SK-N-SH treated with all-trans-retinoic acid at 6 μM for 48 hours (cell line): ENCODE measurements at regions not wholly inside any gene's neighbourhood (a gene's known extent, or its start where the extent isn't known, plus 50 kb on each side); places are given as distances from the start of the nearest gene placed in this dataset.

ENCODE experiments used
- ATAC-seq: fragments of 200-7000 bp; cut with Tn5 transposase; 3 replicates; pipeline ENCODE4 v1.9.1; 2020; ENCODE audit warnings: mild to moderate bottlenecking, moderate library complexity
- ARNTL ChIP-seq: fragments of 450-650 bp; formaldehyde crosslinking; IDR thresholded peaks from 2 replicates; pipeline ENCODE4 v1.5.0; 2020; ENCODE audit warnings: low read depth, mild to moderate bottlenecking, moderate library complexity, borderline replicate concordance
- BACH2 ChIP-seq: fragments of 250-450 bp; sonication (Bioruptor Pico); IDR thresholded peaks from 2 replicates; pipeline ENCODE4 v1.9.0; 2021; ENCODE audit warnings: mild to moderate bottlenecking, borderline replicate concordance
- CSDC2 ChIP-seq: fragments of 250-450 bp; sonication (Bioruptor Pico); IDR thresholded peaks from 2 replicates; pipeline ENCODE4 v1.5.0; 2020; ENCODE audit warnings: mild to moderate bottlenecking, moderate library complexity
- ESRRG ChIP-seq: fragments of 250-450 bp; sonication (Bioruptor Pico); IDR thresholded peaks from 2 replicates; pipeline ENCODE4 v1.6.1; 2021; ENCODE audit warnings: mild to moderate bottlenecking
- GLIS3 ChIP-seq: fragments of 250-450 bp; sonication (Bioruptor Pico); IDR thresholded peaks from 2 replicates; pipeline ENCODE4 v1.5.0; 2020; ENCODE audit warnings: mild to moderate bottlenecking, moderate library complexity
- ISL1 ChIP-seq: fragments of 250-450 bp; sonication (Bioruptor Pico); IDR thresholded peaks from 2 replicates; pipeline ENCODE4 v2.1.2; 2022; ENCODE audit warnings: mild to moderate bottlenecking, moderate library complexity
- OSR1 ChIP-seq: fragments of 250-450 bp; sonication (Bioruptor Pico); IDR thresholded peaks from 2 replicates; pipeline ENCODE4 v1.8.0; 2022; ENCODE audit warnings: moderate library complexity, mild to moderate bottlenecking, inconsistent platforms
- PPARA ChIP-seq: fragments of 250-450 bp; sonication (Bioruptor Pico); IDR thresholded peaks from 2 replicates; pipeline ENCODE4 v1.5.0; 2020; ENCODE audit warnings: mild to moderate bottlenecking, borderline replicate concordance
- RARB ChIP-seq: fragments of 250-450 bp; sonication (Bioruptor Pico); IDR thresholded peaks from 2 replicates; pipeline ENCODE4 v1.8.0; 2021; ENCODE audit warnings: mild to moderate bottlenecking, moderate library complexity
- SNAI2 ChIP-seq: fragments of 250-450 bp; sonication (Bioruptor Pico); IDR thresholded peaks from 2 replicates; pipeline ENCODE4 v1.5.0; 2020; ENCODE audit warnings: mild to moderate bottlenecking, moderate library complexity
- TCF4 ChIP-seq: fragments of 250-450 bp; sonication (Bioruptor Pico); IDR thresholded peaks from 2 replicates; pipeline ENCODE4 v1.8.0; 2021; ENCODE audit warnings: mild to moderate bottlenecking, moderate library complexity, borderline replicate concordance
- TOX ChIP-seq: fragments of 250-450 bp; sonication (Bioruptor Pico); IDR thresholded peaks from 2 replicates; pipeline ENCODE4 v1.8.0; 2021; ENCODE audit warnings: mild to moderate bottlenecking, moderate library complexity, borderline replicate concordance
- ZC3H10 ChIP-seq: fragments of 250-450 bp; sonication (Bioruptor Pico); IDR thresholded peaks from 2 replicates; pipeline ENCODE4 v1.5.1; 2021; ENCODE audit warnings: mild to moderate bottlenecking, moderate library complexity
- ZFP3 ChIP-seq: fragments of 250-450 bp; sonication (Bioruptor Pico); IDR thresholded peaks from 2 replicates; pipeline ENCODE4 v1.5.0; 2020; ENCODE audit warnings: mild to moderate bottlenecking, moderate library complexity
- ZFP30 ChIP-seq: fragments of 450-650 bp; formaldehyde crosslinking; IDR thresholded peaks from 2 replicates; pipeline ENCODE4 v1.5.0; 2022; ENCODE audit warnings: mild to moderate bottlenecking, moderate library complexity
- ZNF565 ChIP-seq: fragments of 450-650 bp; formaldehyde crosslinking; conservative IDR thresholded peaks from 2 replicates; pipeline ENCODE4 v1.5.0; 2020; ENCODE audit warnings: low read depth, mild to moderate bottlenecking, moderate library complexity
- ZNF70 ChIP-seq: fragments of 450-650 bp; formaldehyde crosslinking; IDR thresholded peaks from 2 replicates; pipeline ENCODE4 v1.5.0; 2020; ENCODE audit warnings: mild to moderate bottlenecking, moderate library complexity
- ZNF8 ChIP-seq: fragments of 450-650 bp; formaldehyde crosslinking; IDR thresholded peaks from 2 replicates; pipeline ENCODE4 v1.5.0; 2020; ENCODE audit warnings: mild to moderate bottlenecking, moderate library complexity
- TF ChIP-seq, protein P1 (sequence below): fragments of 250-450 bp; sonication (Bioruptor Pico); IDR thresholded peaks from 2 replicates; pipeline ENCODE4 v1.8.0; 2021; ENCODE audit warnings: low read depth, mild to moderate bottlenecking, moderate library complexity, borderline replicate concordance
- TF ChIP-seq, protein P2 (sequence below): fragments of 250-450 bp; sonication (Bioruptor Pico); IDR thresholded peaks from 2 replicates; pipeline ENCODE4 v1.8.0; 2020; ENCODE audit warnings: mild to moderate bottlenecking, moderate library complexity, borderline replicate concordance
- TF ChIP-seq, protein P3 (sequence below): fragments of 250-450 bp; sonication (Bioruptor Pico); IDR thresholded peaks from 2 replicates; pipeline ENCODE4 v1.5.0; 2020; ENCODE audit warnings: mild to moderate bottlenecking, moderate library complexity
- TF ChIP-seq, protein P4 (sequence below): fragments of 250-450 bp; sonication (Bioruptor Pico); IDR thresholded peaks from 2 replicates; pipeline ENCODE4 v1.5.1; 2021; ENCODE audit warnings: mild to moderate bottlenecking, moderate library complexity
- TF ChIP-seq, protein P5 (sequence below): fragments of 250-450 bp; sonication (Bioruptor Pico); IDR thresholded peaks from 2 replicates; pipeline ENCODE4 v1.5.1; 2020; ENCODE audit warnings: low read depth, mild to moderate bottlenecking, moderate library complexity

DNA sequence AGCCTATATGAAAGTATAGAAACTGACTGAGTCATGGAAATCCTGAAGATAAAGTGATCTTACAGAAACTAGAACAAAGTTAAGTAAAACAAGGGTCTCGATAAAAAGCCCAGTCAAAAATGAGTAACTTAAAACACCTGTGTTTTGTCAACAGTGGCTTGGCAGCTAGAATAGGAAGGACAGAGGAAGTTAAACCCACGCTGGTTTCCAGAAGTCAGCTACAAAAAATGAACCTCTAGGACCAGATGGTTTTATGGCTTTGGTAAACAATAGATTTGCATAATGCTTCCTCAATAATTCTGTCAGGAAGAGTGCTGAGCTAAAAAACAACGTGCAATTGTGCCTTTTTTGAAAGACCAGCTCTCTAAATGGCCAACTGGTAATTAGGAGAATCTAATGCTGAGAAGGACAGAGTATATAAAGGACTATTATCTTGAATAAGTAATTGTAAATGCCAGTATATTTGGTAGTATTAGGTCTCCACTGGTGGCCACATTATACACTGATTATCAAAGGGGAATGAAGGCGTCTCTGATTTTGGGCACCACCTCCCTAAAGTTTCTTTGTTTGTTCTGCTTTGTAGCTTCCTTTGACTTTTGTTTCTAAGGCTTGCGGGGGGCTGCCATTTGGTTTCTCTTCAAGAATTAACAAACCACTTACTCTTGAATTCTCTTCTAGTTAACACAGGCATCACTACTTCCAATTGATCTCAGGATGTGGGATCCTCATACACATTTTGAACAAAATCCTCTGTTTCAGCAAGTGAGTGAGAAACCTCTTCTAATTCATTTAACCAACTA, 72.2 kb upstream of the PPP3CA start:
- ATAC-seq = no peak
- TF ChIP-seq ZNF565 (CRISPR knock-in tag) (no peak), ESRRG (no peak), PPARA (CRISPR knock-in tag) (no peak), ARNTL (CRISPR knock-in tag) (no peak), ZNF8 (CRISPR knock-in tag) (no peak), OSR1 (CRISPR knock-in tag) (no peak), BACH2 (CRISPR knock-in tag) (no peak), ISL1 (CRISPR knock-in tag) (no peak), TCF4 (no peak), CSDC2 (CRISPR knock-in tag) (no peak), RARB (CRISPR knock-in tag) (no peak), TOX (CRISPR knock-in tag) (no peak), SNAI2 (no peak), ZFP3 (CRISPR knock-in tag) (no peak), ZNF70 (no peak)
- TF ChIP-seq, protein P1, sequence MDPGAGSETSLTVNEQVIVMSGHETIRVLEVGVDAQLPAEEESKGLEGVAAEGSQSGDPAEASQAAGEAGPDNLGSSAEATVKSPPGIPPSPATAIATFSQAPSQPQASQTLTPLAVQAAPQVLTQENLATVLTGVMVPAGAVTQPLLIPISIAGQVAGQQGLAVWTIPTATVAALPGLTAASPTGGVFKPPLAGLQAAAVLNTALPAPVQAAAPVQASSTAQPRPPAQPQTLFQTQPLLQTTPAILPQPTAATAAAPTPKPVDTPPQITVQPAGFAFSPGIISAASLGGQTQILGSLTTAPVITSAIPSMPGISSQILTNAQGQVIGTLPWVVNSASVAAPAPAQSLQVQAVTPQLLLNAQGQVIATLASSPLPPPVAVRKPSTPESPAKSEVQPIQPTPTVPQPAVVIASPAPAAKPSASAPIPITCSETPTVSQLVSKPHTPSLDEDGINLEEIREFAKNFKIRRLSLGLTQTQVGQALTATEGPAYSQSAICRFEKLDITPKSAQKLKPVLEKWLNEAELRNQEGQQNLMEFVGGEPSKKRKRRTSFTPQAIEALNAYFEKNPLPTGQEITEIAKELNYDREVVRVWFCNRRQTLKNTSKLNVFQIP (CRISPR knock-in tag) = no peak

DNA sequence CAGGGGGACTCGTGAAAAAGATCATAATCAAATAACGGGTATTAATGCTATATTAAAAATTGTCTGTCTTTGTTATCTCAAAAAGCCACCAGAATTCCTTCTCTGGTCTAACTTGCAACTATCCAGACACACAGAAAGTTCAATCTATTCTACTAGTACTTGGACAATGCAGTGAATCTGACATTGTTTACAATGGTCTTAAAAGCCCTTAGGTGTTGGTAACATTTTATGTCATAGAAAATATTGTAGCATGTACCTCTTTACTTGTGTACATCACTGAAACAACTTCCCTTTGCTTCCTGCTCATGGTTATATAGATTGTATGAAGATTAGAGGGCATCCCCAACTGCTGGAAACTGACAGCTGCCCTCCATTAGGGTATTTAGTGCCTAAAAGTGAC, 71.1 kb upstream of the PPP3CA start:
- no peak for ATAC-seq
- TF ChIP-seq, protein P2, sequence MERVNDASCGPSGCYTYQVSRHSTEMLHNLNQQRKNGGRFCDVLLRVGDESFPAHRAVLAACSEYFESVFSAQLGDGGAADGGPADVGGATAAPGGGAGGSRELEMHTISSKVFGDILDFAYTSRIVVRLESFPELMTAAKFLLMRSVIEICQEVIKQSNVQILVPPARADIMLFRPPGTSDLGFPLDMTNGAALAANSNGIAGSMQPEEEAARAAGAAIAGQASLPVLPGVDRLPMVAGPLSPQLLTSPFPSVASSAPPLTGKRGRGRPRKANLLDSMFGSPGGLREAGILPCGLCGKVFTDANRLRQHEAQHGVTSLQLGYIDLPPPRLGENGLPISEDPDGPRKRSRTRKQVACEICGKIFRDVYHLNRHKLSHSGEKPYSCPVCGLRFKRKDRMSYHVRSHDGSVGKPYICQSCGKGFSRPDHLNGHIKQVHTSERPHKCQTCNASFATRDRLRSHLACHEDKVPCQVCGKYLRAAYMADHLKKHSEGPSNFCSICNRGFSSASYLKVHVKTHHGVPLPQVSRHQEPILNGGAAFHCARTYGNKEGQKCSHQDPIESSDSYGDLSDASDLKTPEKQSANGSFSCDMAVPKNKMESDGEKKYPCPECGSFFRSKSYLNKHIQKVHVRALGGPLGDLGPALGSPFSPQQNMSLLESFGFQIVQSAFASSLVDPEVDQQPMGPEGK (CRISPR knock-in tag) = no peak
- TF ChIP-seq, protein P3, sequence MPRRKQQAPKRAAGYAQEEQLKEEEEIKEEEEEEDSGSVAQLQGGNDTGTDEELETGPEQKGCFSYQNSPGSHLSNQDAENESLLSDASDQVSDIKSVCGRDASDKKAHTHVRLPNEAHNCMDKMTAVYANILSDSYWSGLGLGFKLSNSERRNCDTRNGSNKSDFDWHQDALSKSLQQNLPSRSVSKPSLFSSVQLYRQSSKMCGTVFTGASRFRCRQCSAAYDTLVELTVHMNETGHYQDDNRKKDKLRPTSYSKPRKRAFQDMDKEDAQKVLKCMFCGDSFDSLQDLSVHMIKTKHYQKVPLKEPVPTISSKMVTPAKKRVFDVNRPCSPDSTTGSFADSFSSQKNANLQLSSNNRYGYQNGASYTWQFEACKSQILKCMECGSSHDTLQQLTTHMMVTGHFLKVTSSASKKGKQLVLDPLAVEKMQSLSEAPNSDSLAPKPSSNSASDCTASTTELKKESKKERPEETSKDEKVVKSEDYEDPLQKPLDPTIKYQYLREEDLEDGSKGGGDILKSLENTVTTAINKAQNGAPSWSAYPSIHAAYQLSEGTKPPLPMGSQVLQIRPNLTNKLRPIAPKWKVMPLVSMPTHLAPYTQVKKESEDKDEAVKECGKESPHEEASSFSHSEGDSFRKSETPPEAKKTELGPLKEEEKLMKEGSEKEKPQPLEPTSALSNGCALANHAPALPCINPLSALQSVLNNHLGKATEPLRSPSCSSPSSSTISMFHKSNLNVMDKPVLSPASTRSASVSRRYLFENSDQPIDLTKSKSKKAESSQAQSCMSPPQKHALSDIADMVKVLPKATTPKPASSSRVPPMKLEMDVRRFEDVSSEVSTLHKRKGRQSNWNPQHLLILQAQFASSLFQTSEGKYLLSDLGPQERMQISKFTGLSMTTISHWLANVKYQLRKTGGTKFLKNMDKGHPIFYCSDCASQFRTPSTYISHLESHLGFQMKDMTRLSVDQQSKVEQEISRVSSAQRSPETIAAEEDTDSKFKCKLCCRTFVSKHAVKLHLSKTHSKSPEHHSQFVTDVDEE = no peak
- TF ChIP-seq RARB (CRISPR knock-in tag) (no peak), TCF4 (no peak), GLIS3 (CRISPR knock-in tag) (no peak), ZC3H10 (CRISPR knock-in tag) (no peak), ISL1 (CRISPR knock-in tag) (no peak), ESRRG (no peak)
- TF ChIP-seq, protein P4, sequence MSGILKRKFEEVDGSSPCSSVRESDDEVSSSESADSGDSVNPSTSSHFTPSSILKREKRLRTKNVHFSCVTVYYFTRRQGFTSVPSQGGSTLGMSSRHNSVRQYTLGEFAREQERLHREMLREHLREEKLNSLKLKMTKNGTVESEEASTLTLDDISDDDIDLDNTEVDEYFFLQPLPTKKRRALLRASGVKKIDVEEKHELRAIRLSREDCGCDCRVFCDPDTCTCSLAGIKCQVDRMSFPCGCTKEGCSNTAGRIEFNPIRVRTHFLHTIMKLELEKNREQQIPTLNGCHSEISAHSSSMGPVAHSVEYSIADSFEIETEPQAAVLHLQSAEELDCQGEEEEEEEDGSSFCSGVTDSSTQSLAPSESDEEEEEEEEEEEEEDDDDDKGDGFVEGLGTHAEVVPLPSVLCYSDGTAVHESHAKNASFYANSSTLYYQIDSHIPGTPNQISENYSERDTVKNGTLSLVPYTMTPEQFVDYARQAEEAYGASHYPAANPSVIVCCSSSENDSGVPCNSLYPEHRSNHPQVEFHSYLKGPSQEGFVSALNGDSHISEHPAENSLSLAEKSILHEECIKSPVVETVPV (CRISPR knock-in tag) = no peak

DNA sequence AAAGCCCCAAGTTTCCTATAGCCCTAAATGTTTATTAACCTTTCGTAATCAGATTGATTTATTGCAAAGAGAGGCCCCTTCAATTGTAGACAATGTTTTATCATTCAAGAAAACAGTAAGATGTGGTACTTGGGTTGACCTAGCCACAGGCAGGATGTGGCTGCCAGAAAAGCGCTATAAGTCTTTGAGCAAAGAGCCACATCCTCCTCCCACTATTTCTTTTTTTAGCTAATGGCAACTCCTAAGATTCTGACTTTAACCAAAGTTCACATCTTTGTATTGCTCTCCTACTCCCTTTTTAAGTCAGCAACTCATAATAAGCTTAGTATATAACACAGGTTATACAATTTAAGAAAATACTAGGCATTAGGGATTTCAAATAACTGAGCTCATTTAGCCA, 70.7 kb upstream of the PPP3CA start:
- ATAC-seq = no peak
- TF ChIP-seq, protein P1 (CRISPR knock-in tag) = no peak
- no peak for TF ChIP-seq ZFP30 (CRISPR knock-in tag)
- TF ChIP-seq ARNTL (CRISPR knock-in tag) = no peak
- no peak for TF ChIP-seq ESRRG
- TF ChIP-seq, protein P4 (CRISPR knock-in tag) = no peak
- no peak for TF ChIP-seq ZNF8 (CRISPR knock-in tag)
- TF ChIP-seq PPARA (CRISPR knock-in tag) = no peak
- TF ChIP-seq BACH2 (CRISPR knock-in tag) = no peak
- TF ChIP-seq, protein P5, sequence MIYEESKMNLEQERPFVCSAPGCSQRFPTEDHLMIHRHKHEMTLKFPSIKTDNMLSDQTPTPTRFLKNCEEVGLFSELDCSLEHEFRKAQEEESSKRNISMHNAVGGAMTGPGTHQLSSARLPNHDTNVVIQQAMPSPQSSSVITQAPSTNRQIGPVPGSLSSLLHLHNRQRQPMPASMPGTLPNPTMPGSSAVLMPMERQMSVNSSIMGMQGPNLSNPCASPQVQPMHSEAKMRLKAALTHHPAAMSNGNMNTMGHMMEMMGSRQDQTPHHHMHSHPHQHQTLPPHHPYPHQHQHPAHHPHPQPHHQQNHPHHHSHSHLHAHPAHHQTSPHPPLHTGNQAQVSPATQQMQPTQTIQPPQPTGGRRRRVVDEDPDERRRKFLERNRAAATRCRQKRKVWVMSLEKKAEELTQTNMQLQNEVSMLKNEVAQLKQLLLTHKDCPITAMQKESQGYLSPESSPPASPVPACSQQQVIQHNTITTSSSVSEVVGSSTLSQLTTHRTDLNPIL (CRISPR knock-in tag) = no peak
